CD4-positive, alpha-beta T cell (primary cell): ENCODE measurements at regions not wholly inside any gene's neighbourhood (a gene's known extent, or its start where the extent isn't known, plus 50 kb on each side); places are given as distances from the start of the nearest gene placed in this dataset.

Source experiments
- ATAC-seq: fragments of 200-7000 bp; cut with Tn5 transposase; one replicate; pipeline ENCODE4 v1.10.0; 2022; ENCODE audit warnings: mild to moderate bottlenecking; ENCODE audit not compliant: poor library complexity
- CTCF ChIA-PET: fragments of 350-600 bp; sonication (Branson Sonifier 250); formaldehyde crosslinking; loops from one replicate; lab custom pipeline; 2021; ENCODE audit warnings: antibody characterized with exemption, inconsistent platforms; lab: Charles Lee
- POLR2A ChIA-PET: fragments of 350-600 bp; sonication (Branson Sonifier 250); formaldehyde crosslinking; loops from one replicate; lab custom pipeline; 2021; ENCODE audit warnings: antibody characterized with exemption, inconsistent platforms; lab: Charles Lee
- DNase-seq, 14 experiments: peaks; one replicate each; pipeline ENCODE4 v3.0.0-alpha.2; 2013 to 2020; ENCODE audit warnings: mixed read lengths in 2 of 14
- H3K27ac ChIP-seq, 2 donors: one replicate each; pipeline versions ENCODE4 v1.5.1 to v1.7.0; 2013; ENCODE audit warnings: low read length in 2 of 2, low read depth in 1 of 2, mild to moderate bottlenecking in 1 of 2
- H3K27me3 ChIP-seq, 2 experiments: 1 replicate in 1 of 2; 2 replicates in 1 of 2; pipeline versions ENCODE4 v1.6.1 to v1.7.0; 2013; ENCODE audit warnings: low read length in 2 of 2, control low read depth in 1 of 2, mild to moderate bottlenecking in 1 of 2, moderate library complexity in 1 of 2; ENCODE audit not compliant: insufficient read depth in 2 of 2, control insufficient read depth in 1 of 2
- H3K36me3 ChIP-seq: one replicate; pipeline ENCODE4 v1.6.1; 2013; ENCODE audit warnings: low read length, control low read depth; ENCODE audit not compliant: insufficient read depth
- H3K4me1 ChIP-seq: one replicate; pipeline ENCODE4 v1.6.1; 2013; ENCODE audit warnings: low read length, control low read depth; ENCODE audit not compliant: insufficient read depth
- H3K4me3 ChIP-seq: one replicate; pipeline ENCODE4 v1.5.1; 2013; ENCODE audit warnings: mild to moderate bottlenecking, low read length, moderate library complexity
- H3K9me3 ChIP-seq, 2 experiments: 1 replicate in 1 of 2; 2 replicates in 1 of 2; pipeline versions ENCODE4 v1.6.1 to v1.7.0; 2013; ENCODE audit warnings: low read length in 2 of 2, mild to moderate bottlenecking in 2 of 2, control low read depth in 1 of 2, moderate library complexity in 1 of 2; ENCODE audit not compliant: control insufficient read depth in 1 of 2, insufficient read depth in 1 of 2
- H3K27ac Mint-ChIP-seq: one replicate; pipeline ENCODE4 v1.8.0; 2020; ENCODE audit warnings: mixed read lengths
- H3K27me3 Mint-ChIP-seq: one replicate; pipeline ENCODE4 v1.8.0; 2021; ENCODE audit warnings: mixed read lengths
- H3K36me3 Mint-ChIP-seq: one replicate; pipeline ENCODE4 v1.8.0; 2021; ENCODE audit warnings: low read depth, mixed read lengths
- H3K4me1 Mint-ChIP-seq: one replicate; pipeline ENCODE4 v1.8.0; 2021; ENCODE audit warnings: low read depth, mixed read lengths
- H3K4me3 Mint-ChIP-seq: one replicate; pipeline ENCODE4 v1.8.0; 2020; ENCODE audit warnings: mild to moderate bottlenecking, mixed read lengths
- H3K9me3 Mint-ChIP-seq: one replicate; pipeline ENCODE4 v1.8.0; 2020; ENCODE audit warnings: mixed read lengths
- CTCF ChIP-seq: fragments of 200-600 bp; IDR thresholded peaks from one replicate; pipeline ENCODE4 v1.8.0; 2022; ENCODE audit warnings: antibody characterized with exemption, mild to moderate bottlenecking
- intact Hi-C, 2 experiments: fragments of 100-400 bp; cut with DNase I in 1 of 2; cut with micrococcal nuclease in 1 of 2; formaldehyde crosslinking; loops; one replicate each; pipeline versions ENCODE4 v1.15.1 to v1.9.0; 2023 to 2025; cut with DNase I, micrococcal nuclease

- TF ChIP-seq CTCF: no peak
- H3K27me3 Mint-ChIP-seq: no peaks in the 10 kb centered on the region
- Histone ChIP-seq H3K9me3 (no peaks in the 10 kb centered on the region), H3K36me3 (no peaks in the 10 kb centered on the region), H3K4me3 (no peak overlapping the region), H3K27me3 (no peaks in the 10 kb centered on the region), H3K4me1 (no peaks in the 10 kb centered on the region), H3K27ac (no peak overlapping the region)
- H3K4me3 Mint-ChIP-seq: no peak overlapping the region
- no peaks in the 10 kb centered on the region for H3K4me1 Mint-ChIP-seq
- no peak for ATAC-seq
- intact Hi-C loops: no loop called here
- no peak overlapping the region for H3K27ac Mint-ChIP-seq
- CTCF ChIA-PET: no interaction called here
- H3K9me3 Mint-ChIP-seq: no peaks in the 10 kb centered on the region
- no peak for DNase-seq
- POLR2A ChIA-PET: no interaction called here
- no peaks in the 10 kb centered on the region for H3K36me3 Mint-ChIP-seq
These were observed 133.4 kb downstream of the ACTL7B start for GRCh38 chr9:108722396-108722795.

GRCh38 chr9:108720191-108720642, 135.6 kb downstream of the ACTL7B start:
- no peaks in the 10 kb centered on the region for H3K36me3 Mint-ChIP-seq
- H3K27ac ChIP-seq: no peak overlapping the region
- no peak for ATAC-seq
- H3K4me1 ChIP-seq: no peaks in the 10 kb centered on the region
- POLR2A ChIA-PET: no interaction called here
- no peaks in the 10 kb centered on the region for H3K4me1 Mint-ChIP-seq
- no peaks in the 10 kb centered on the region for H3K27me3 Mint-ChIP-seq
- no peaks in the 10 kb centered on the region for H3K36me3 ChIP-seq
- no peaks in the 10 kb centered on the region for H3K9me3 ChIP-seq
- TF ChIP-seq CTCF: no peak
- no peak overlapping the region for H3K4me3 Mint-ChIP-seq
- peaks cover 2% of the 10 kb centered on the region for H3K9me3 Mint-ChIP-seq
- intact Hi-C loops: no loop called here
- DNase-seq: no peak
- no peaks in the 10 kb centered on the region for H3K27me3 ChIP-seq
- CTCF ChIA-PET: no interaction called here
- no peak overlapping the region for H3K27ac Mint-ChIP-seq
- H3K4me3 ChIP-seq: no peak overlapping the region

- Histone ChIP-seq H3K36me3 (no peaks in the 10 kb centered on the region), H3K4me1 (no peaks in the 10 kb centered on the region), H3K27ac (no peak overlapping the region), H3K4me3 (no peak overlapping the region), H3K9me3 (no peaks in the 10 kb centered on the region), H3K27me3 (no peaks in the 10 kb centered on the region)
- no peak overlapping the region for H3K4me3 Mint-ChIP-seq
- no peaks in the 10 kb centered on the region for H3K4me1 Mint-ChIP-seq
- intact Hi-C loops: no loop called here
- DNase-seq (no peak), ATAC-seq (no peak)
- H3K9me3 Mint-ChIP-seq: no peaks in the 10 kb centered on the region
- ChIA-PET CTCF (no interaction called here), POLR2A (no interaction called here)
- peaks cover 8% of the 10 kb centered on the region for H3K27me3 Mint-ChIP-seq
- TF ChIP-seq CTCF: no peak
- H3K36me3 Mint-ChIP-seq: no peaks in the 10 kb centered on the region
- no peak overlapping the region for H3K27ac Mint-ChIP-seq
These were observed 145.4 kb downstream of the ACTL7B start for GRCh38 chr9:108710424-108710823.
